ENCODE measurements at regions not wholly inside any gene's neighbourhood (a gene's known extent, or its start where the extent isn't known, plus 50 kb on each side); places are given as distances from the start of the nearest gene placed in this dataset.

DNA sequence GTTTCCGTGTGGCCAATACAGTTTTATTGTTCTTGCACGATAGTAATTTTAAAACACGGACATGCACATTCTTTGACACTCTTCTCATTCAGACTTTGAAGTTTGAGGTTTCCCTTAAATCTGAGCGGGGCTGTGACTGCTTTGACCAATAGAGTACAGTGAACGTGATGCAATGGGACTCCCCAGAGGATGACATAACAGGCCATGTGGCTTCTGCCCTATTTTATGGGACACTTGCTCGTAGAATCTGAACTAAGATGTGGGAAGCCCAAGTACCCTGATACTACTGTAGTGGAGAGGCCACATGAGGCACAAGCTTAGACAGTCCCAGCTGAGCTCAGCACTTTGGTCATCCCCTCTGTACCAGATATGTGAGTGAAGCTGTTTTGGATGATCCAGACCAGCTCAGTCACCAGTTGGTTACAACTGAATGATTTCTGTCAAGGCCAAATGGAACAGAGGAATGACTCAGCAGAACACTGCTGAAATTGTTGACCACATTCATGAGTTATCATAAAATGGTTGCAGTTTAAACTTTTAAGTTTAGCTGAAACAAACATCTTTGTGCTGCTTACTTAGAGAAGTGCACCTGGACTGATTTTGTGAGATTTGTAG is 279.4 kb downstream of the RFPL4B start:
- TF ChIP-seq, protein P1, sequence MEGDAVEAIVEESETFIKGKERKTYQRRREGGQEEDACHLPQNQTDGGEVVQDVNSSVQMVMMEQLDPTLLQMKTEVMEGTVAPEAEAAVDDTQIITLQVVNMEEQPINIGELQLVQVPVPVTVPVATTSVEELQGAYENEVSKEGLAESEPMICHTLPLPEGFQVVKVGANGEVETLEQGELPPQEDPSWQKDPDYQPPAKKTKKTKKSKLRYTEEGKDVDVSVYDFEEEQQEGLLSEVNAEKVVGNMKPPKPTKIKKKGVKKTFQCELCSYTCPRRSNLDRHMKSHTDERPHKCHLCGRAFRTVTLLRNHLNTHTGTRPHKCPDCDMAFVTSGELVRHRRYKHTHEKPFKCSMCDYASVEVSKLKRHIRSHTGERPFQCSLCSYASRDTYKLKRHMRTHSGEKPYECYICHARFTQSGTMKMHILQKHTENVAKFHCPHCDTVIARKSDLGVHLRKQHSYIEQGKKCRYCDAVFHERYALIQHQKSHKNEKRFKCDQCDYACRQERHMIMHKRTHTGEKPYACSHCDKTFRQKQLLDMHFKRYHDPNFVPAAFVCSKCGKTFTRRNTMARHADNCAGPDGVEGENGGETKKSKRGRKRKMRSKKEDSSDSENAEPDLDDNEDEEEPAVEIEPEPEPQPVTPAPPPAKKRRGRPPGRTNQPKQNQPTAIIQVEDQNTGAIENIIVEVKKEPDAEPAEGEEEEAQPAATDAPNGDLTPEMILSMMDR (conservative IDR thresholded peaks at IDR 0.05): no peak
- H3K27ac ChIP-seq: no peak overlapping the region

DNA sequence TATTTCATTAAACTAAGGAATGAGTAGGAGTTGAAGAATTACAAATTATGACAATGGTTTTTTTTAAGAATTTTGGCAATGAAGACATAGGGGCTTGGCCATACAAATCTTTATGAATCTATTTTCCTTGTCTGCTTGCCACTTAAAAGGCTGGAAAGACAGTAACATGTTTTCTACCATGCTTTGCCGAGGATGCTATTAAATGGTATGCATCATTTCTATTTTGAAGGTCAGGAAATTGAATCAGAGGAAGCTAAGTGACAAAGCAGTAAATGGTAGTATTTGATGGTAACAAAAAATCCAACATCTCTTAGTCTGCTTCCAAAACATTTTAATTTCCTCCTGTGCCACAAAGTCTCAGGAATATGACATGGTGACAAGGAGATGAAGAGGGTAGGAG is 287.2 kb downstream of the RFPL4B start:
- H3K27ac ChIP-seq: no peak overlapping the region
- TF ChIP-seq, protein P1 (conservative IDR thresholded peaks at IDR 0.05): no peak

DNA sequence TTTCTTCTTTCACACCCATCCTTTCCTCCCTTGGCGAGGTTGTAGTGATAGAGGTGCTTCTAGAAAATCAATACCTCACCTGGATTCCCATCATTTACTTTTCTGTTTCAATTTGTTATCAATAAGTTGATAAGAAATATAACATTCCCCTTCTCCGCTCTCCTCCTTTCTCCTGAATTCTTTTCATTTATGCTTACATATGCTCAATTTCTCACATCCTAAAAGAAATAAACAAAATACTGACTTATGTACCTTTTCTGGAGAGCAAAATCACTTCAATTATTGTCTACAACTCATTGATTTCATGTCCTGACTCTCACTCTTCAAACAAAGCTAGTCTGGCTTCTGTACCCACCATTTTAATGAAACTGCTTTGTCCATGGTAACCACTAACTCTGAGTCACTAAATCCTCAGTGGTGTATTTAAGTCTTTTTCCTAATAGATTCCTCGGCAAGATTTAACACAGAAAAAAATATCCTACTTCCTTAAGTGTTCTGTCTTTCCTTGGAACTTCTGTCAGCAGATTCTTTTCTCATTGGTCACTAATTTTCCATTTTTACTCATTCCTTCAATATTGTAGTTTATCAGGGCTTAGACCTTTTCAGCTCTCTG is 289.6 kb downstream of the RFPL4B start:
- no peak overlapping the region for H3K27ac ChIP-seq
- TF ChIP-seq, protein P1 (conservative IDR thresholded peaks at IDR 0.05): no peak

DNA sequence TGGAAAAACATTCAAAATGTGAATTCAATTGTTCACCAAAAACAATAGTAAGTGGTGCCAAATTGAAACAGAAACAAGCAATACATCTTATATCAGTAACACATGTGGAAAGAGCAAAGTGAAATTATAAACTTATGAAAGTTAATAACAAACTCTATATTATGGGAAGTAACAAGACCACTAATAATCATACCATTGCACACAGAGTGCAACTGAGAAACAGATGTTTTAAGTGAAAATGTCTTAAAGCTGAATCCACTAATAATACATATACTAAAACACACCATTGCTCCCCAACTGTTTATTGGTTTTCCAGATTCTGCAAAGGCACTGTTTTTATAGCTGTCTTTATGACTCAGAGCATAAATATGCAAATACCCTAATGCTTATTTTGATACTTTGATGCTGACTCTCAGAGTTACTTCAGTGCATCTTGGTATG is 292.3 kb downstream of the RFPL4B start:
- TF ChIP-seq, protein P1 (conservative IDR thresholded peaks at IDR 0.05): no peak
- H3K27ac ChIP-seq: no peak overlapping the region

DNA sequence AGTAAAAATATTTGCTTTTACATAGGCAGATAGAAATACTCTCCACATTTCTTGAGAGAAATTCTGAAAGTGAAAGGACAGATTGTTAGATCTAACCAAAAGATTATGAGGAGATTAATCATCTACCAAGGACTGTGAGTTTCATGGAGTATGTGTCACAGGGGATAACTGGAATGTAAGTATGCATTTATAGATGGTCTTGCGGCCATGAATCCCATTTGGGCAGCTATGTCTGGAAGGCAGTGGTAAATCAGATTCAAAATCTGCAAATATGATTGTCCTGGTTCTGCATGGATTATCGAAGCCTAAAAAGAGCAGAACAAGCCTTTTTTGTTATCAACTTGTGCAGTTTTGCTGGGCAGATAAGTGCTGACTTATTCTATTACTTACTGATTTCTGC is 293.8 kb downstream of the RFPL4B start:
- TF ChIP-seq, protein P1 (conservative IDR thresholded peaks at IDR 0.05): no peak
- no peak overlapping the region for H3K27ac ChIP-seq

DNA sequence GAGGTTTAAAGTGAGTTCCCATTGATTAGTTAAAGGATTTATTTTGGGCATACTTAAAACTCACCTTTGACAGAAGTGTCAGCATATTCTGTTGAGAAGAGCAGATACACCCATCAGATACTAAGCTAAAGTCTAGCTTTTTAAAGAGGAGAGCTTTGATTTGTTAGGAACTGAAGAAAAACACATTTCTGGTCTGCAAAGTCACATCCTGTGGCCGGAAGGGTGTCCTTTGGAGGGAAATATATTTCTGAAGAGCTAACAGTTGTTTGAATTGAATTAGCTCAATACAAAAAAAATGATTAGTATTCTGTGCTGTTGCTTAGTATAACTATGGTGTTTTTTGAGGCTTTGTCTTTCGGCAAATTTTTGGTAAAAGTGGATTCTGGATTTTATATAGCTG is 302.7 kb downstream of the RFPL4B start:
- H3K27ac ChIP-seq: no peak overlapping the region
- TF ChIP-seq, protein P1 (conservative IDR thresholded peaks at IDR 0.05): no peak

DNA sequence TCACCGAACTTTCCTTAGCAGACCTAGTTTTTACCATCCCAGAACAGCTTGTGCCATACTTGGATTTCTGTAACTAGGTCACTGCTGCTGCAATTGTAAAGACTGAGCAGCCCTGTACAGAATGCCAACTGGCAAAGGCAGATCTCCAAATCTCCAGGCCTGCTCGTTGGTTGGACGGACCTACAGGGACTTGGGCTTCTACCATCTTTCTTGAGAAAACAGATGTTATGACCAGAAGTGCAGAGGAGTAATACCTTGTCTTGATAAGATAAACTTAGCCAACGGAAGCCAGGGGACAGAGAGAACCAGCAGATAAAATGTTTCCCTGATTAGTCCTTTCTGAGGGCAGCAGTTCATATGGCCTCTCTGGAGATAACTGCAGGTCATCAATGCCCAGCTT is 304.1 kb downstream of the RFPL4B start:
- no peak overlapping the region for H3K27ac ChIP-seq
- TF ChIP-seq, protein P1 (conservative IDR thresholded peaks at IDR 0.05): no peak
